GM18909 (cell line): ENCODE measurements at regions not wholly inside any gene's neighbourhood (a gene's known extent, or its start where the extent isn't known, plus 50 kb on each side); places are given as distances from the start of the nearest gene placed in this dataset.

Experiments
- ATAC-seq: cut with Tn5 transposase; IDR thresholded peaks from one replicate; pipeline ENCODE4 v1.9.1; 2021; ENCODE audit warnings: mild to moderate bottlenecking; ENCODE audit not compliant: unreplicated experiment, poor library complexity

DNA sequence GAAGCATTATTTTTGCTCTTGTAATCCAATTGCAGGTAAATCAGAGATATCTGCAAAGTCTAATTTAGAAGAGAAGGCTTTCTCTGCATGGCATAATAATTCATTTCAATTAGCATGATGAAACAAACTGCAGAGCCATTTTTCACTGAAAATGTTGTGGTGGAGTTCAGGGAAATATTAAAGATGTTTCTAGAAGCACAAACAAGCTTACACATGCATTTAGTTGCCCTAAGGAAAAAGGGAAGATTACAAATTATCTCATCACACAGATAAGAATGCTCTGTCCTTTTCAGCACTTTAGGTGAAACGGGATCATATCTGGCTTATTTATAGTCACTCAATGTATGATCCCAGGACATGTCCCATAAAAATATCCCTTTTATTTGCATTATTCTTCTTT is 252.1 kb upstream of the TANK start:
- ATAC-seq, result no peak

DNA sequence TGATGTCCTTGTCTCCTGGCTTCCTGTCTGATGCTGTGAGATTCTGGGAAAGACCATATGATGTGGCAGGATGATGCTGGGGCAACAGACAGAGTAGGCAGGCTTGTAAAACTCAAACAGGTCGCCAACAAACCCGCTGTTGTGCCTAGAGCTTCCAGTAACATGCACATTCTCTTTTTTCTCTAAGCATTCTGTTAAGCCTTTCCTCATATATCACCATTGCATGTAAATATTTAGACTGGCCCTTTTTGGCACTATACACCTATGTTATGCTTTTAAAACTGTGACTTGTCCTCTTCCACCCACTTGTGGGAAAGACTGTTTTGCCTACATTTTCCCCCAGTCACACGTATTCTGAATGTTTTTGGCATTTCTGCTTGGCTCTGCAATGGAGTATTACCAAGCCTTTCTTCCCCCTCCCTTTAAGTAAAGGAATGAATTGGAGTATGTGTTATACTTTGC is 250.4 kb upstream of the TANK start:
- ATAC-seq, result no peak

DNA sequence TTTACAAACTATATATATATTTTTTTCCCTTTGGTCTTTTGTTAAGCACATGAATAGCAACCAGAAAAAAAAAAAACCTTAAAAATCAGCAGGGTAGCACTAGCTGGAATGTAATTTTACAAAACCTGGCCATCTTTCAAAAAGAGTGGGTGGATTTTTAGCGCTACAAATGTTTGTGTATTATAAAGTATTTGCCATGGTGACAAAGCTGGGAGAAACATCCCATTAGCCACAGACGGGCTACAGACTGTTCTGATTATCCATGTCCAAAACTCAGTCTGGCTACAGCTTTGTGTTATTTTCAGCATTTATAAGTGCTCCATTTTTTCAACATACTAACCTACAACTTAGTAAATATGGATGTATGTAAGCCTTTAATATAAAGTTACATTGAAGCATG is 249.5 kb upstream of the TANK start:
- no peak for ATAC-seq

DNA sequence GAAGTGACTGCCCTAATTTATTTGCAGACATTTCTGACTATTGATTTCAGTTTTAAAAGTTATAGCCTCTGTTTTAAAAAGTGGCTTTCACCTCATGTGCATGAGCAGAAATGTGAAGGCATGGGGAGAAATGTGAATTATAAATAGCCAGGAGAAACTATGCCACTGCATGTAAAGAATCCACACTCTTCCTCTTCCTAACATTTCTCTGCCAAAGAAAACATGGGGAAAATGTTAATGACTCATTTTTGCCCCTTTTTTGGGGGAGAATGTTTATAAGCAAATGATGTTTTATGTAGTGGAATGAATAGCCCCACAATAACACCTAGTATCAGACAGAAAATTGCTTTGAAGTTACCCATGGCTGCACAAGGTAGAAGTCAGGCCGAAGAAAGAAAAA is 249.0 kb upstream of the TANK start:
- no peak for ATAC-seq

DNA sequence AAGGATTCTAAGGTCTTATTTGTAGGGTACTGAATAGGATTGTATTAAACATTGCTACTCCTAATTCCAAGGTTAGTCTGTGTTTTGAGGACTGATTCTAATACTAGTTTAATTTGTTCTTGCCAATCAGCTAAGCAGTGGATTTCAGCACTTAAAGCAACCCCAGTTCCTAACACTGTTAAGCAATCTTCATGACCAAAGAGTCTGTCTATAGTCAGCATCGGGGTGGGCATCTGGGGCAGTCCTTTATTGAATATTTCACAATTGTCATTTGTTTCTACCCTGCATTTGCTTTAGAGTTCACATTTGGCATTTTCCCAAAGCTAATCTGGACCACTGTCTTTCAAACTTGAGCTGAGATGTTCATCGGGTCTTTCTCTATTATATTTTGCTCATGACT is 248.0 kb upstream of the TANK start:
- no peak for ATAC-seq

DNA sequence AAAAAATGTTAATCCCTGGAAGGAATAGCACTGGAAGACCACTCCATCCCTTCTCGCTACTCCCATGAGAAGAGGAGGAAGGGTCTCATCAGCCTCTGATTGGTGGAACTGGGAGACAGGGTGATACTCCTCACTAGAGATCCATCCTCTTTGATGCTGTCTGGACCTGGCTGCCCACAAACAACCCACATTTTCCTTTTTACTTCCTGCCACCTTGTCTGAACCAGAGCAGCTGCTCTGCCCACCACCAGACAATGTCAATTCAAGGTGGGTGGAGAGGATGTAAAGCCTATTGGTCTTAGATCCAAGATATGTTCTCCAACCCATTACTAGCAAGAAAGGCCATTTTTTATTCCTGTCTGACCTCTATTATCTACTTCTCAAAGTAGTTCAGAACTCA is 246.9 kb upstream of the TANK start:
- no peak for ATAC-seq

DNA sequence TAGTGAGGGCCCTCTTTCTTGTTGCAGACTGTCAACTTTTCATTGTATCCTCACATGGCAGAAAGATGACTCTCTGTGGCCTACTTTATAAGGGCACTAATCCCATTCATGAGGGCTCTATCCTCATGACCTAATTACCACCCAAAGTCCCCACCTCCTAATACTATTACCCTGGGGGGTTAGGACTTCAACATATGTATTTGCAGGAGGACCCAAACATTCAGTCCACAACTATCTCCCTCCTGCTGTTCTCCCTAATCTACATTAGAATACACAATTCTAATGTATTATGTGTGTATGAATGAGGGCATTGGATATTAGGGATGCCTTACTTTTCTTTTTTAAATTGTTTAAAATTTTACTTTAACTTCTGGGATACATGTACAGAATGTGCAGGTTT is 246.0 kb upstream of the TANK start:
- ATAC-seq, result no peak

DNA sequence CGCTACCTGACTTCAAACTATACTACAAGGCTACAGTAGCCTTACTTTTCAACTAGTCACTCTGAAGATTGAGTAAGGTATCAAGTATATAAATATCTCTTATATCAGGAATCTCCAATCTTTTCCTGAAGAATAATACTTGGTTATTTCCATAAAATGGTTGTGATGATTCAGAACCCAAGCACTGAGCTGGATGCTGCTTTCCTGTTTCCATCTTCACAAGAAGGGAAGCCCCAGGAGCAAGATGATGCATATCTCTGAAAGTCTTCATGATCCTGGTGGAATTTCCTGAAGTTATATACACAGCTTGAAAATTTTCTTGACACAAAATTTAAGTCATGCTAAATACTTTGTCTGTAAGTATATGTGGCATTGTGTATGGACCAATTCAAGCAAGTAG is 243.9 kb upstream of the TANK start:
- ATAC-seq, result no peak

DNA sequence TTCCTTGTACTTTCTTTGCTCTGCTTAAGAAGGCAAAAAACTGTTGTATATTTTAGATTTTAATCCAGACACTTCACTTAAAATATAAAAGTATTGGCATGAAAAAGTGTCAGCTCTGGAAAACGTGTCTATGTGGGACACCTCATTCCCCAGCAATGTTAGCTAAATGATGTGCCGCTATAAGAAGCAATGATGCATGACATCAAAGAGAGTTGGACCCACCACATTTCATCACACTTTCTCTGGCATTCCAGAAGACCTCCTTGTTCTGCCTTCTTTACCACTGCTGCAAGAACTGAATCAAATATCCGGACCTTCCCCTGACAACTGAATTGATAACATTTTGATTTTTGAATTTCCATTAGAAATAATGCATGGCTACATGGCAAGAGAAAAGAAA is 242.4 kb upstream of the TANK start:
- no peak for ATAC-seq

DNA sequence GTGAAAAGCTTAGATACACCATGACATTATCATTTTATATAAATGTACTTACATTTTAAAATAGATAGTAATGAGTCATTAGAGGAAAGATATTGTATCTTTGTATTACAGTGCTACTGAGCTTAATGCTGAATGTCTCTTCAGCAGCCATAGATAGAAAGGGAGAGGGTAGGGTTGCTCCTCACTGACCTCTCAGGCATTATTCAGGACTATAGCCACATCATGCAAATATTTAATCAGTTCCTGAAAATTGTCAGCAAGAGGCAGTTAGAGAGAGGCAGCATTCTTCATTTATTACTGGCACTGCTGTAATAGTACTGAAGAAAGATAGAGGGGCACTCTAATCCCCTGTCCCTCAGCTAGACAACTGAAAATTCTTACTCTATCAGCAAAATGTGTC is 242.0 kb upstream of the TANK start:
- no peak for ATAC-seq

DNA sequence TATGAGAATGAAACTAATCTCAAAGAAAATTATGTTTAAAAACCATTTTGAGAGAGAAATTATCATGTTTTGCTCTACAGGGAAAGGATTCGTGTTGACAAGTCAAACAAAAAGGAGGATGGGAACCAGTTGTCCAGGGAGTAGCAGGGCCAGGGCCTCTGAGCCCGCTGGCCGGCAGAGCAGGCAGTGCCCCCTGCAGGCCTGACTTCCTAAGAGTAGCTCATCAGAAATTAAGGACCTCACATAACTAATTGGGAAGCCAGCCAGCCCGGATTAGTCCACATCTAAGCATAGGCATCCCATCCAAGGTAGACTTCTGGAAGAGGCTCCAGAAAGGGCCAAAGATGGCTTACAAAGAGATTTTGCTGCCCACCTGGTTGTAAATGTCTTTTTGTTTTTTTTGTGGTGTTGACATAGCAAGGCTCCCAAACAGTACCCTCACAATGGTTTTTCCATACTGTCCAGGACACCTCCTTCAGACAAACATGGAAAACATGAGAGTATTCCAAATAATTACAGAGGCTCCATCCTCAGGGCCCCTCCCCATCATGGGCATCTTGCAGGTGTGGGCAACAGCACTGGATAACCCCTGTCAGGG is 241.2 kb upstream of the TANK start:
- ATAC-seq, result peak; percentile 58

DNA sequence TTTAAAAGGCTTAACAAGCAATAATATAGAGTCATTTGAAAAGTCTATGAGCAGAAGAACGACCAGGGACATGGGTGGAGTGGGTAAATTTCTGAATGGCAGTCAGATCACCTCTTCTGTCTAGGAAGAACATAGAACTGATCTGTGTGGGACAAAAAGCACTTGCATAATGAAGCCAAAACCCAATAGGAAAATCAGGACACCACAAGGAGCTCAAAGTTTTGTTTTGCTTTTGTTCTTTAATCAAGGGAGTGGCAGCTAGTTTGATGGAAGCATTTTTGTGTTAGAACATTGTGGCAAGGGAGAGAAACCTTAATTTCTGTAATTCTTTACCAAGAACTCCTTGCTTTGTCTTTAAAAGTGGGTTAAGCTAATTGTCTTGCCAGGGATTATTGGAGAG is 240.2 kb upstream of the TANK start:
- ATAC-seq, result no peak

DNA sequence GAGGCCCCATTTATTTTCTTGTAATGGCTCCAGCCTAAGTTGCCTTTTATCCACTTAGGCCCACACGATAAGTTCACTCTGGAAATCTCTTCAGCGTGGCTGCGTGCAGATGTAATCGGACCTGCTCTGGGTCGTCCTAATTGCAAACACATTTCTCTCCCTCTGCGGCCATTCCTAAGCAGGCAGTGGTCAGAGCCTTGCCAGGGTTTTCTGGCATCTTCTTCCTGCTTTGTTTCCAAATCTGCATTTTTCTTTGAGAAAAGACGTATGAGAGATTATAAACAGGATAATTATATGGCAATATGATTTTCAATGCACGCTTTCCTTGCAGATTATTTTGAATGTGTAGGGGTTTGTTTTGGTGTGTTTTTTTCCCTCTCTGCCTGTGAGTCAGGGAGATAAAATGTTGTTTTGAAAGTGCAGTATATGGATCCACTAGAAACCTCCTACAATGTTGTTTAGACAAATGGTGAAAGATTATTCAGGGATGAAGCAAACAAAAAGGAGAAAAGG is 239.4 kb upstream of the TANK start:
- no peak for ATAC-seq

DNA sequence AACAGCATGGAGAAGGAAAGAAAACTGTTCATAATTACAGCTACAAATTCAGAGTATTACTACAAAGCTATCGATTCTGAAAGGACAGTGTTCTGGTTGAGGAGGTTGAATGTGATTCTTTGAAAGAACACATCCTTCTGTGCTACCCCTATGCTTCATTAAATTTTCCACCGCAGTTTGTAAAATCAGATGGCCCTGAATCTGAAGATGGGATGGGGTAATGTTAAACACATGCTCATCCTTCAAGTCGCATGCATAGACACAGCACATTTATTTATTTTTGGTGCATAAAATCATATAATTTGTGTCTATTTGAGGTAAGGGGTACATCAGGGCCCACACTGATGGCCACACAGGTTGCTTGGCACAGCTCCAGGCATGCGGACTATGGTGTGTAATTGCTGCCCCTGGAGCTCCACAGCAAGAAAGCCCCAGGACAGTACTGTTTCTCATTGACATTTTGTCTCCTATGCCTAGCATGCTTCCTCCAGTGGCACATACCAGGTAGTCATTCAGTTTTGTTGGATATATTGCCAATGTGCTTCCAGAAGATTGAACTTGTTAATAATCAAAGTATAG is 238.8 kb upstream of the TANK start:
- ATAC-seq, result no peak

DNA sequence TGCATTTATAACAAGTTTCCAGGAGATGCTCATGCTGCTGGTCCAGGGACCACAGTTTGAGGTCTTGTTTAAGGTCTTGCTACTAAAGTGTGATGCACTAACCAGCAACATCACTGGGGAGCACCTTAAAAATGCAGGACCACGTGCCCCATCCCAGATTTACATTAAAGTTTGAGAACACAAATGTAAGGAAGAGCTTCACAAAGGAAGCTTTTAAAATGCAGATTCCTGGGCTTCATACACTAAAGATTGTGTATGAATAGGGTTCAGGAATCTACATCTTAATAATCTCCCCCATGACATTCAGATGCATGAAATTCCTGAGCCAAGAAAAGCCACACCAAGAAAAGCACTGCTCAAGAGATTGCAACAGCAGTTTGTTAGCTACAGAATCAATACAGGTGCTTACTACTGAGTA is 235.3 kb upstream of the TANK start:
- no peak for ATAC-seq

DNA sequence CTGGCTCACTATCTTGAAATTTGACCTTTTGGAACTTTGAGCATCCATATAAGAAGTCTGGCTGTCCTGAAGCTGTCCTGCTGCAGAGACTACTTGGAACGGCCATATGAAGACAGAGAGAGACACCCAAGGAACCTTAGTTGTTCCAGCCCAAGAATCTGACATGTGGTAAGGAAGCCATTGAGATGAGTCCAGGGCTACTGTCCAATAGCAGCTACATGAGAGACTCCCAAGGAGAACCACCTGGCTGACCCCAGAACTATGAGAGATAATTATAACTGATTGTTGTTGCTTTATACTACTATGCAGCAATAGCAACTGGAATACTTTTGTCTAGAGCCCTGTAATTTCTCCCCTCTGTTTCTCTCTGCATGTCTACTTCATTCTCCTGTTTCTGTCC is 234.3 kb upstream of the TANK start:
- no peak for ATAC-seq

DNA sequence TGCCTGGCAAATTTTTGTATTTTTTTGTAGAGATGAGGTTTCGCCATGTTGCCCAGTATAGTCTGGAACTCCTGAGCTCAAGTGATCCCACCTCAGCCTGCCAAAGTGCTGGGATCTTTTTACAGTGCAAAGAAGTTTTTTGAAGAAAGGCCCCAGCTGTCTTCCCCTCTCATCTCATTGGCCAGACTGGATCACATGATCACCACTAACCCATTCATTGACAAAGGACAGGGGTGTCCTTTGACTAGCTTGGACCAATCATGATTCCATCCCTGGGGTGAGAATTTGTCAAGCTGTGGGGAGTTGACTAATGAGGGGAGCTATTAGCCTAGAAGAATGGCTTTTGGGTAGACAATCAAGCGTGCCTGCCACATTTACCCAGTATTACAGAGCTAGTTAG is 232.9 kb upstream of the TANK start:
- ATAC-seq, result no peak

DNA sequence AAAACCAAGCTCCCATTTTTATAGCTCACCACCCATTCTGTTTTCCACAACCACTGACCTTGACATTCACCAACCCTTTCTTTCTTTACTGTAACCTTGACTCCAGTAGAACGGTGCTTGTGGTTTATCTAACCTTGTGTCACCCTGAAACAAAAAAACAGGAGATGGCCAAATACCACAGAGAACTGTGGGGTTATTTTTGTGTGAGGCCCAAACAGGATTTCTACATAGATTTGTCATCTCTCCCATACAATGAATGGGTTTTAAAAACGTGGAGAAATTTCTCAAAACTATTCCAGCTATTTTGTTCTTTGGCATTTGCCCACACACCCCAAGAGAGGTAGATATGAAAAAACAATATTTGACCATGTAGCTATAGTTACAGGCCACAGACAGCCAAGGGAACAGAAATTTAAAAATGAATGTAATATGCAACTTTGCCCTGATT is 231.3 kb upstream of the TANK start:
- no peak for ATAC-seq

DNA sequence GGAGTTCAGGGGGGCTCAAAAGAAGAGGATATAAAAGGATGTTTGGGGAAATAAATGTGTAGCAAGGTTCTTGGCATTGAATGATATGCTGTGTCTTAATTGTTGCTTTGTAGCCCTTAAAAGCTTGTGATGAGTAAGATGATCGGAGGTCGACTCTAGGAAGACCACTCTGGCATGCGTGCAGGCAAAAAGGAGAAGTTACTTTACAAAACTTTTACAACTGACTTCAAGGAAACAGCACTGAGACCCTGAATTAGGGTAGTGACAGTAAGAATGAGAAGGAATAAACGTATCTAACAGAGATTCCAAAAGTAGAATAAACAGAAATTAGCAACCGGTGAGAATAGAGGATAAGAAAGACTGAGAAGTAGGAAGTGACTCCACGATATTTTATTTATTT is 228.7 kb upstream of the TANK start:
- ATAC-seq, result no peak

DNA sequence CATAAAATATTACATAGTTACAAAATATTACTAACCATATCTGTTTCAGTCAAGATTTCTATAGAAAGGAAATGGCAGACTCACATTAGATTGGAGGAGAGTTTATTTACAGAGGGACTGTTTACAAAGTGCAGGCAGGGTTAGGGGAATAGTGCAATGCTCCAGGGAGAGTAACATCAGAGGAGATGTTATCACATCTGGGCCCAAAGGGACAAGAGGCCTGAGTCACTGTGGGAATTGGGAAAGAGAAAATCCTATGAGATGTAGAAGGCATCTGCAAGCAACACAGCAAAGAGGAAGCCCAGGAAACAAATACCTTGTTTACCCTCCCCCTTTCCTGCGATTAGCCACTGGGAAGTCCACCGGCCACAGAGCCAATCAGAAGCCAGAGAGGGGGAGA is 227.3 kb upstream of the TANK start:
- ATAC-seq, result no peak

DNA sequence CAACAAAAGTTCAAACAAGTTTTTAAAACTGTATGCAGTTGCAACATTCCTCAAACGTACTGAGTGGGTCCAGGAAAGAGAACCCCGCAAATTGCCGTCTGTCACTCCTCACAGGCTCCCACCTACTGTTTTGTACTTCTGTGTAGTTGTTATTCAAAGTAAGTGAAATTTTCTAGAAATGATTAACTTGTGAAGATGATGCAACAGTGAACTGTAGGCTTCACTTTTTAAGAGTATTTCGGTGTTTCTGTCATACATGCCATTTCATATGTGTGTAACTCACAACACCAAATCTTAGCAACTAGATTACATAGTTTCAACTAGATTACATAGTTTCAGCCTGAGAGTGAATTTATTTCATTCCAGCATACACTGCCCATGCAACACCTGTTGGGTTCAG is 226.0 kb upstream of the TANK start:
- no peak for ATAC-seq

DNA sequence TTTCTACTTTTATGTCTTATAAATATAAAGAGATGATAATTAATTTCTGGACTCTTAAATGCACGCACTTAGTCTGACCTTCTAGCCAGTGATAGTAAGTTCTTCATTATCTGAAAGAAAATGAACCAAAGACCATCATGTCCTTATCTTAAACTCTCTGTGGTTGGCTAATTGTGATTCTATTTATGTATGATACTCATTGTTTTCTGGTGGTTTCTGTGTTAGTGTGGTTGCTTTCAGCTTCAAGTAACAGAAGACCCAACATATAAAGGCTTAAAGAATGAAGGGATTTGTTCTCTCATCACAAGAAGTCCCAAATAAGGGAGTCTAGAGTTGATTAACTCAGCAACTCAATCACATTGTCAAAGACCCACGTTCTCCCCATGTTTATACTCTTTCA is 225.2 kb upstream of the TANK start:
- no peak for ATAC-seq
